ENCODE measurements at regions not wholly inside any gene's neighbourhood (a gene's known extent, or its start where the extent isn't known, plus 50 kb on each side); places are given as distances from the start of the nearest gene placed in this dataset.

- TF ChIP-seq CTCF (IDR thresholded peaks at IDR 0.05; ENCODE audit: low read length) (no peak), EZH2phosphoT487 (IDR thresholded peaks at IDR 0.05; ENCODE audit: low read length) (no peak)
Observed at GRCh38 chr9:106478727-106479126, 384.2 kb upstream of the ZNF462 start.

Measured in MM.1S (cell line).